Glomerular visceral epithelial cell (primary cell): ENCODE measurements at regions not wholly inside any gene's neighbourhood (a gene's known extent, or its start where the extent isn't known, plus 50 kb on each side); places are given as distances from the start of the nearest gene placed in this dataset.
A peak's percentile ranks its signal among the peaks of the same experiment; 100 is the strongest.
"Not testable (repeated sequence)": the region's sequence is repeated elsewhere in the genome, so short reads cannot be mapped to it uniquely, and the experiment has no call there.

ENCODE experiments used
- DNase-seq: peaks from one replicate; pipeline ENCODE4 v3.0.0-alpha.2; 2016; ENCODE audit errors: extremely low spot score

DNA sequence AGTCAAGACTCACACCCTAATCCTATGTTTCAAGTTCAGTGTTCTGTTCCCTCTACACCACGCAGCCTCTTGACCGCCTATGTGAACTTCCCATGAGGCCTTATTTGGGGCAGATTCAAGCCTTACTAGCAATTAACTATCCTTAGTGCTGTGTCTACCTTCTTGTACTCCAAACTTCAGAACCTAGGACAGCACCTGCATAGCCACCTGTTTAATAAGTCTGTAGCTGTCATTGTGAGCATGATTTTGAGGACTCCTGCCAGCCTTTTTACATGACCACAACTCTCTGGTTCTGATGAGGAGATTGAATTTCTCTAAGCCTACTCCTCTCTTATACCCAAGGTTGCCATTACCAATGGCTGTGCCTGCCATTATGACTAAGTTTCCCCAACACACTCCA, 50.8 kb upstream of the PCSK1 start:
- peak; percentile 38 for DNase-seq

DNA sequence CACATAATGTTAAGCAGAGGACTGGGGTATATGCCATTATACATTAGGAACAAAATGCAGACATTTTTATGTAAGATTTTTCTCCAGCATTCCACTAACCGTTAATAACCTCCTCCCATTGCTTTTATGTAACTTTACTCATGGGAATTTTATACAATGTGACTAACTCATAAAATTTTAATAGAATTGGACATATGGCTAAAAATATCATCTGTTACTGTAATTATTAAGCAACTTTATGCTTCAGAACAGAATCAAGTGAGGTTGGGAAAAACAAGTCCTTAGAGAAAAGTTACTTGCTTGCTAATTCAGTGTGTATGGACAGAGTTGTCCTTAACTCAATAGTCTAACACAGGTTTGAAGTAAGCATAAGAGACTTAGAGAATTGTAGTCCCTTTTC, 54.8 kb upstream of the PCSK1 start:
- DNase-seq: no peak

DNA sequence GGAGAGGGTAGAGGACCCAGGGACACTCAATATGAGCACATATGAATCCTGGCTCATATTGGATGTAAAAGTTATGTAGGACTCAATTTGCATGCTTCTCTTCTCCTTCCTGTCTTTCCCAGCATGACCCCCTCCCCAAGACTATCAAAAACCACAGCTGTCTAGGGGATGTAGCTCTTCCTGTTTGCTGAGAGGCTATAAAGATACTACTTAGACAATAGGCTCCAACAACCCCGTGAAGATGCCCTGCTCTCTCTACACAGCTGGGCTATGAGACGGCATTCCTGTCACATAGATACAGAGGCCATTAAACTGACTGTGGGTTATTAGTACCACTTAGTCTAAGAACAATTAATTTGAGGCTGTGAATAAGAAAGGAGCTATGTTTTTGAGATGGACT, 56.5 kb upstream of the PCSK1 start:
- DNase-seq: no peak

DNA sequence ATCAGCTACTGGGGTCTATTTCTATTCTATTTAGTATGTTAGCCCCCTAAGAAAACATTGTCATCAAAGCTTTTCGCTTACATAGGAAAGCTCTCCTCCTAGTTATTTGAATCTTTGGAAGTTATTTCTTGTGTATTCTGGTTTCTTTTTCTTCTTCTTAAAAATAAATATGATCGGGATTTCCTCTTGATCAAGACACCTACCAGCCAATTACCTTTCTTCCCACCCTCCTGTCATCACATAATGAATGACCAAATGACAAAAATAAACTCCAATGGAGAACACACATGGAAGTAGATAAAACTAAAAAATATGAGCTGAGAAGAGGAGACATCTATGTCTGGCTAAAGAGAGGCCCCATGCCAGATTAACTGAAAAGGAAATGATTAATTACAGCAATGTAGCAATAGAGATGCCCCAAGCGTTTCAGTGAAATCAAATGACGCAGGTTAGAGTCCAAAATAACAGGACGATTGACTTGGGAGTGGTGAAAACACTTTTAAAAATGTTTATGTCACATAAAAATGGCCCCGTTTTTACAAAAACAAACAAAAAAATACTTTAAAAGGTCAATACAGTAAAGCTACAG, 59.5 kb upstream of the PCSK1 start:
- DNase-seq: no peak

DNA sequence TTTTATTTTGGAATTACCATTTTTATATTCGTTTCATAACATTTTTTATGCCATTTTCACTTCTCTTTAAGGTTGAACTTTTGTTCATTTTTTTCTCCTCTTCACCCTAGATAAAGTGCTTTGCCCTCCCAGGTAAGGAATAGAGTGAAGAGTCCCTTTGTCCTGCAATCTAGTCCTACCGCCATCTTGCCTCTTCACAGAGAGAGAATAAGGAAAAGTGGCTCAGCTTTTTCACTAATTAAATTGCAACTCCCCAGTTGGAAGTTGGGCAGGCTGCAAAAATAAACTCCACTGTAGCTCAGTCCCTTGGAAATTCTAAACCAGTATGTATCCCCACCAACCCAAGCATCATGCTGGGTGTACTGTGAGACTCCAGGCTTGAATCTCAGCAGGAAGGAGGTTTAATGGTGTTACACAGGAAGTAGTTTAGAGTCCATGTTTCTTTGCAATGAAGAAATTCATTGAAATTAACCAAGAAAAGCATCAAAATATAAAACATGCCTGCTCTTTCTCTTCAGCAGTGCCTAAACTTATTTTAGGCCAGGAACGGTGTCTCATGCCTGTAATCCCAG, 60.3 kb upstream of the PCSK1 start:
- DNase-seq: no peak

DNA sequence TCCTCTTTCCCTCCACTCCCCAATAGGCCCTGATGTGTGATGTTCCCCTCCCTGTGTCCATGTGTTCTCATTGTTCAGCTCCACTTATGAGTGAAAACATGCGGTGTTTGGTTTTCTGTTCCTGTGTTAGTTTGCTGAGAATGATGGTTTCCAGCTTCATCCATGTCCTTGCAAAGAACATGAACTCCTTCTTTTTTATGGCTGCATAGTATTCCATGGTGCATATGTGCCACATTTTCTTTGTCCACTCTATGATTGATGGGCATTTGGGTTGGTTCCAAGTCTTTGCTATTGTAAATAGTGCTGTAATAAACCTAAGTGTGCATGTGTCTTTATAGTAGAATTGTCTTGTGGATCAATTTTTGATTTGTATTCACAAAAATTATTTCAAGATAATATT, 62.4 kb upstream of the PCSK1 start:
- DNase-seq: not testable (repeated sequence)

DNA sequence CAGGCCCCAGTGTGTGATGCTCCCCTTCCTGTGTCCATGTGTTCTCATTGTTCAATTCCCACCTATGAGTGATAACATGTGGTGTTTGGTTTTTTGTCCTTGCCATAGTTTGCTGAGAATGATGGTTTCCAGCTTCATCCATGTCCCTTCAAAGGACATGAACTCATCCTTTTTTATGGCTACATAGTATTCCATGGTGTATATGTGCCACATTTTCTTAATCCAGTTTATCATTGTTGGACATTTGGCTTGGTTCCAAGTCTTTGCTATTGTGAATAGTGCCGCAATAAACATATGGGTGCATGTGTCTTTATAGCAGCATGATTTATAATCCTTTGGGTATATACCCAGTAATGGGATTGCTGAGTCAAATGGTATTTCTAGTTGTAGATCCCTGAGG, 64.0 kb upstream of the PCSK1 start:
- DNase-seq: not testable (repeated sequence)

DNA sequence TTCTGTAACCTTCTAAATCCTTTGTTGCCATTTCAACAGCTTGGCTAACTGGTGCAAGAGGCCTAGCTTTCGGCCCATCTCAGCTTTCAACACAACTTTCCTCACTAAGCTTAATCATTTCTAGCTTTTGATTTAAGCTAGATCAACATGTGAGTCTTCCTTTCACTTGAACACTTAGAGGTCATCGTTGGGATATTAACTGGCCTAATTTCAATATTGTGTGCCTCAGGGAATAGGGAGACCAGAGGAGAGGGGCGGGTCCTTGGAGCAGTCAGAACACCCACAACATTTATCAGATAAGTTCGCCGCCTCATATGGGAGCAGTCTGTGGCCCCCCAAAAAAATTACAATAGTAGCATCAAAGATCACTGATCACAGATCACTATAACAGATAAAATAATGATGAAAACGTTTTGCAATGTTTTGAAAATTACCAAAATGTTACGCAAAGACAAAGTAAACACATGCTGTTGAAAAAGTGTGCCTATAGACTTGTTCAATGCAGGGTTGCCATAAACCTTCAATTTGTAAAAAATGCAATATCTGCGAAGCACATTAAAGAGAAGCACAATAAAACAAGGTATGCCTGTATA, 66.8 kb upstream of the PCSK1 start:
- no peak for DNase-seq

DNA sequence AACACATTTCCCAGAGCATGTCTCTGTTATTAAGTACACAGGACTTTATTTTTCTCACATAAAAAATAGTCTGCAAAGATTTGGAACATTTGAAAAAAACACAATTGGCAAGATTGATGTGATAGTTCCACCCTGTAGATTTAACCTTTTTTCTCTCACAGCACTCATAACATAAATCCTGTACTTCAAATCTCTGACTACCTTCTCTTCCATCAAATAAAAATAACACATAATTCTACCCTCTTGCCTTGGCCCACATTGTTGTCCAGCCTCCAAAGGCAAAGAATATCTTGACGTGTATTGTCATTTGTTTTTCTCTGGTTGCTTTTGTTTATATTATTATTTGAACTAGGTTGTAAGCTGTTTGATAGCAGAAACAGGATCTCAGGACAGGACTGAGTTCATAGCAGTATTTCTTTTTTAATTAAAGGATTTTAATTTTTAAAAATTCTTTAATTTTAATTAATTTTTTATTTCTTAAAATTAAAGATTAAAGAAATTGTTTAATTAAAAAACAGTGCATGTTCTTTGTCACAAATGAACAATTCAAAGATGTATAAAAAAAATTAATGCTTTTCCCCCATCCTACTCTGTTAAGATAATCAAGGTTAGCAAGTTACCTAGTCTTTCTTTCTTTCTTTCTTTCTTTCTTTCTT, 69.1 kb upstream of the PCSK1 start:
- no peak for DNase-seq

DNA sequence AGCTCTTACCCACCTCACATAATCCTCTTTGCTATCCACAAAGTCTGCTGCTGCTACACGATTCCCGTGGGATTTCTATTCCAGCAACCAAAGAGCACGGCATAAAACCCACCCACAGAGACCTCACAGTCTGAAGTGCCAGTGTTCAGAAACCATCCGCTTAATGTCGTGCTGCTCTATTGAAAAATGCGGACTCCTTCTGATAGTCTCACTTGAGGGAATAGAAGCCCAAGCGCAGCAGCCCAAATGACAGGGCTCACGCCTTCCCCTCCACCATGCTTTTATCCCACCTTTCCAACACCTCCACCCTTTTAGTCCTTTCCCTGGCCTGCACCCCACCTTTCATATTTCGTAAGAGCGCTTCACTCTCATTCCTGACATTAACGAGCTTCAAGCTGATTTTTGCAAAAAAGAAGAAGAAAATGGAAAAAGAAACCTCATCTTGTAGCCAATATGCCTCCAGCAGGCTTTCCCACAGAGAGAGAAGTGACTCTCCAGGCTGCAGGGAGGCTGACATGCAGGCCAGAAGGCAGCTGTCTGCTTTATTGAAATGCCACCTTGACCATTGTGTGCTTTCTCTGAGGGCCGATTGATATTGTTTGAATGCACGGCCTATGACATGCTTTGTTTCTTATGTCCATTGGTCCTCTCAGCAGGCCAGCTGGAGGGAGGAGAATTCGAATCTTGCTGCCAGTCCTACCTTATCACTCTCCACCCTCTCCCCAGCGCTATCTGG, 70.6 kb upstream of the PCSK1 start:
- no peak for DNase-seq

DNA sequence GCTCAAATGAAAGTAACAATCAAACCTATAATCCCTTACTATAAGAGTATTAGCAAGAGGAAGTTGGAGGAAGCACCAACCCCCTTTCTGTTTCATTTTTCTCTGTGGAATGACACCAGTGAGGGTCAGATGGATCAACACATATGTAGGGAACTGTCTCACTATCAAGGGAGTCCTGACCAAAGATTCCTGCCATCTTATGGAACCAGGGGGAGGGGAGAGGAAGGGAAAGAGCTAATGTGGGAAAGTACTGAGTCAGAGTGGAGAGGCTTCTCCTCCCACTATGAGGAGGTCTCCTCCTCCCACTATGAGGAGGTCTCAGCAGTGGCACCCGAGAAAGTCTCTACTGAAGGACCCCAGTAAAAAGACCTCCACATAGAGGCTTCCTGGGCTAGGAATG, 73.3 kb upstream of the PCSK1 start:
- DNase-seq: no peak

DNA sequence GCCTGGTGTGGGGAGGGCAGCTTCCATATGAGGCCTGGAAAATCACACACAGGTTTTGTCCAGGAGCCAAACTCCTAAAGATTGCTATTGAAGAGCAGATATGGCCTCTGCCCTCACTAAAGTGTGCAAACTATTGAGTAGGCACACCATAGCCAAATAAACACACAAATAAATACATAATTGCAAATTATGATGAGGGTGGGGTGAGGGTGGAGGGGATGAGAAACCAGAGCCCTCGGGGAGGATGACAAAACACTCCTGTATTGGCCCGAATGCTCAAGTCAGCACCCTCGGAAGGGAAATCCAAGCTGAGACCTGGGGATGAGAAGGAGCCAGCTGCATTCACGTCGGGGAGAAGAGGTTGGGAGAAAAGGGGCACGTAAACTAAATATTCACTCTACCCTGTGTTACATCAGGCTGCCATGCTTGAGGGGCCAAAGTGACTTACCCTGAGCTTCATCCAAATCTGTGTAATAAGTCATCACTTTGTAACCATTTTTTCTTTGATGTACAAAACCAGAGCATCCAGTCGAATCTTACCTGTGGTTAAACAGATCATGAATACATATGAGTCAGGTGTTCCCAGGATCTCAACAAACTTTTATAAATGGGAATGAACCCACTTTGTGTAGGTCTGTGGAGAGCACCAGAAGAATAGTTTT, 73.9 kb upstream of the PCSK1 start:
- DNase-seq: no peak

DNA sequence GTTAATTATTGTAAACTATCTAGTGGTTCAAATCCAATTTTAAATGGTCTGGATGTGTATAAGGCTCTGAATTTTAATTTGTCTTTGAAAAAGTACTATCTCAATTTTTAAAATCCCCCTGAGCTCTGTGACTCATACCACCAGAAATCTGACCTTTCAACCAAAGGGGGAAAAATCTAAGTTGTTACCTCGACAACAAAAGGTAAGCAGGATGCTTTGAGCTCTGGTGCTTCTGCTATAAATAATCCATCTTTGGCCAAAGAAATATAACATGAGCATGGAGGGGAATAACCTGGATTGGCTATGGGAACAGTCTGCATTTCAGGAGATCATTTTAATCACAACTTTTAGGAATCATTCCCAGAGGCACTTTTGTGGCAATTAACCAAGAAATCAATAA, 76.3 kb upstream of the PCSK1 start:
- DNase-seq: no peak

DNA sequence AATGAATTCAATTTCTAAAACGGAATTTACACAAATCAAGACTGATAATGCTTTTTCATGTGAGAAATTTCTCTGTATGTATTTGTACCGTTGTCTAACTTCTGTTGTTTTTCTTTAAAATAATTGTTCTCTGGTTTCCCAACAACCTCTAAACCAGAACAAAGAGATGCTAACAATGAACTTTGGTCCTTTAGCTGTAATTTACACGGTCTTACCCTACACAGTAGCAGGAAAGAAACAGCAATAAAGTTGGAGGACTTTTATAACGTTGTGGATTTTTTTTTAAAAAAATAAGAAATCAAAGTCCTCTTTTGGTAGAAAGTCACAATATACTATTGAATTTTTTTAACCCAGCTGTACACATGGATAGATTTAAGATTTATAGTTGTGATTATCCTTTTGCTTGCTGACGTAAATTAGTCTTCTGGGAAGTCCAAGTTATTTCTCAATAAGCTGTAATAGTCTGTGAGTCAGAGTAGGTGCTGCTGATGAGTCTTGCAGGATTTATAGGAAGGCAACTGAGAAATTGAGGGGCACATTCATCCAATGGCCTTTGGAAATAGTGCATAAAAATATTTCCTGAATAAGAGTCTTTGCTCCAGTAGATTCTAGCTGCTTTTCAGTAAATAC, 76.8 kb upstream of the PCSK1 start:
- peak; percentile 20 for DNase-seq

DNA sequence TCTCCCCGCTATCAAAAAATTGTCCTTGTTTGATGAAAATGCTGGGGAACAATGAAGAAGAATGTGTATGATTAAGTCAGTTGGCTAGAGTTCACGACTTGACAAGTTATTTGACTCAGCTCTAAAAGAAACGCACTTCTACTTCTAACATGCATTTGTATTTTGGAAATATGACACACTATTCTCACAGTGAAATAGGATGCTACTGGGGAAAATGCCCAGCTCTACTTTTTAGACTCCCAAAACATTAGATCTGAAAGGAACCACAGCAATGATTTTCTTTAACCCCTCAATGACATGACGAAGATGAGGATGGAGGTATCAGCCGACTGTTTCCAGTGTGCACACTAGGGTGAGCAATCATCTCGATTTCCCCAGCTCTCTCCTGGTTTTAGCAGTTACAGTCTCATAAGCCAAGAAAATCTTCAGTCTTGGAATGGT, 83.6 kb upstream of the PCSK1 start:
- no peak for DNase-seq

DNA sequence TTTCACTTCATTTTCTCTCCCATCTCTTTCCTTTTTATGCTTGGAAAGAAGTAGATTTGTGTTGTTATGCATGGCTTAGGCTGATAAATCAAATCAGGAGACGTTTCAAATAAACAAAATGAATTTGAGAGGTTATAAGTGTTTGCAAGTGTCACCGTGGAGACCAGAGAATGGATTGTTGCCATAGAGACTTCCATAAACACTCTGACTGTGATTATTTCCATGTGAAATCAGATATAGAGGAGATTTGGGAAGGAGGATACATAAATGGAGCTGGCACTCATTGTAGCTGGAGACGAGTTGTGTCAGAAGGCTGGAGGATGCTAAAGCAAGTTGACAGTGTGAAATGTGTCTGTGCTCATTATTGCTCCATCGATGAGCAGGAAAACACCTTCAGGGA, 84.2 kb upstream of the PCSK1 start:
- DNase-seq: no peak

DNA sequence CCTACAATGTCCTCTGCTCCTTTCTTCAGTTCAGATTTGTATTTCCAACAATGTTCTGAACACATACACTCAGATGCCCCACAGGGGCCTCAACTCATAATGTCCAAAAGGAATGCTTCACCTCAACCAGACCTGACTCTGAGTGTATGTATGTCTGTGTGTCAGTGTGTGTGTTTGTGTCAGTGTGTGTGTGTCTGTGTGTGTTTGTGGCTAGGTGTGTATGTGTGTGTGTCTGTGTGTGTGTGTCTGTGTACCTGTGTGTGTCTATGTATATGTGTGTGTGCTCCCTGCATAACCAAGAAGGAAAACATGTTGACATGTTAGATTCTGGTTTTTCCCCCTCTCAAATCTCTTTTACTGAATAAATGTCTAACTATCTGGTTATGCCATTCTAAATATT, 87.3 kb upstream of the PCSK1 start:
- DNase-seq: no peak

DNA sequence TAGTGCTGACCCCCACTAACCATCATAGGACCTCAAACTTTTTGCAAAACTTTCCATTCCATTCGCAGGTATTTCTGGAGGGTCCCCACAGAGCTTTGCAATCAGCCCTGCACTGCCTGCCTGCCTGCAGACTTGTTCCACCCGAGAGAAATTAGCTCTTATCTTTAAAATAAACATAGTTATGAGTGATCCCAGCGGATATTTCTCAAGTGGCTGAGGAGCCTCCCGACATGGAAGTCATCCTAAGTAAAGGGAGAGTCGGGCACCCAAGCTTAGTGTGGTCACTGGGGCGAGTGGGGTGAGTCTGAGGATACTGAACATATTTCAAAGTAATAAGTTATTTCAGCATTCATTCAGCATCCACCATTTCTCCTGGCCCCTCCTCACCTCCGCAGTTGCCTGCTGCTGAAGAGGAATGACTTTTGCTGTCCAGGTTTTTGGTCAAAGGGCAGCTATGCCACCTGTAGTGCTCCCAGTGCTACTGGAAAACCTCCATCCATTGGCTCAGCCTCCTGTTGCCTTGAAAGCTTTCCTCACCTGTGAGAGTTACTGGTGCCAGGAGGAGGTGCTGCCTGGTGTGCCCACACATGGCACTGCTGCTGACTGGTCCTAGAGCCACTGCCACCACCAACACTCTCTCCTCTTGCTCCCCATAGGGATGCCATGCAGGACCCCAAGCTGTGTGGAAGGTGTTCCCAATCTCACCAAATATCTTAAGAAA, 89.7 kb upstream of the PCSK1 start:
- DNase-seq: no peak

DNA sequence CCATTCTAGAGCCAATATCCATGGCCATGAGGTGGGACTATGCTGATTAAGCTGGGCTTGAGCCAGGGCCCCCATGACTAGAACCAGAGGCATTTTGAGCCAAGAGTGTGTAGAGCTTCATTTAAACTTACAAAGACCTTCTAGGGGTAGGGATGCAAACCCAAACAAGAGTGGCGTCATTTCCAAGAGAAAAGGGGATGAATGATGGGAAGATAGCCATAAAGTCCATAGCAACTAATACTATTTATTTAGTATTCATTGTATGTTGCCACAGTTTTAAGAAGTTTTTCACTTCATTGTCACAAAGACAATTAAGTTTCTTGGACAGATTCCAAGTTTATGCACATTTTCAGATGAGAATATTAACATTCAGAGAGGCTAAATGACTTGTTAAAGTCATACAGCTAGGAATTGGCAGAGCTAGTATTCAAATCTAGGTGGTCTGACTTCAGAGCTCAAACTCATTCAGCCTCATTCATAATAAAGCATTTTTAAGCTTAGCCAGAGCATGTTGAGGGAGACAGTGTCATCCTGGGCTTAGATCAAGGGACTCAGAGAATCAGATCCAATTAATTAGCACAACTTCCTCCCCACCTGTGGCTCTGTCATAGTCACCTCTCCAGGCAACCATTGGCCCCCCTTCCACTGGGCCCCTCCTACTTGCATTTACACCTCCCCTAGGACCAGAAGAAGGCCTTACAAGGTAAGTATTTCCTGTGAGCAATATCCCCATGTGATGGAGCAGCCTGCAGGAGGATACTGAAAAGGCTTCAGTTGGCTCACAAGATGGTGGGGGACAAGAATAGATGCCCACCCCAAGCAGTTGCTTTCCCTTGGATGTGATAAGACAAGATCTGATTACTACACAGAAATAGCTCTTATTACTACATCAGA, 95.0 kb upstream of the PCSK1 start:
- no peak for DNase-seq
